ENCODE measurements at regions not wholly inside any gene's neighbourhood (a gene's known extent, or its start where the extent isn't known, plus 50 kb on each side); places are given as distances from the start of the nearest gene placed in this dataset.

DNA sequence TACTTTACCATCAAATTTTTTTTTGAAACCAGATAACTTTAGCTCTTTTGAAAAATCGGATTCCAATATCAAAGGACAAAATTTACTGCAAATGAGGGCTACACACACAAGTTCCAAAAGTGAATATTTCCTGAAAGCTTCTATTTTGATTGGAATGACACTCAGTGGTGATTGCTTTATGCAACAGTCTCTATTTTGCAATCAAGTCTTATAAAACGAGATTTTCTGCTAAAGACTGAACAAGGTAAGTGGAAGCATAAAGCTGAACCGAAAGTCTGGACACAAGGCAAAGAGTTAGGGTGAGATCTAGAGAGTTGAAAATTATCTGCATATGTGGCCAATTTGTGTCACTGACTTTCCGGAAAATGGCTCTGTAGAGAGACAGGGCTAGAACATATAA lies 145.0 kb upstream of the OSR1 start:
- DNase-seq (ENCODE audit: low spot score): no peak
- intact Hi-C loops (cut with micrococcal nuclease): no loop called here
- Mint-ChIP-seq H3K9me3 (peaks cover 5% of the 10 kb centered on the region), H3K27me3 (ENCODE audit: low read depth) (peaks cover 22% of the 10 kb centered on the region), H3K4me3 (ENCODE audit: low read depth) (no peak overlapping the region), H3K27ac (no peak overlapping the region), H3K36me3 (ENCODE audit: low read depth) (no peaks in the 10 kb centered on the region), H3K4me1 (ENCODE audit: low read depth) (no peaks in the 10 kb centered on the region)

DNA sequence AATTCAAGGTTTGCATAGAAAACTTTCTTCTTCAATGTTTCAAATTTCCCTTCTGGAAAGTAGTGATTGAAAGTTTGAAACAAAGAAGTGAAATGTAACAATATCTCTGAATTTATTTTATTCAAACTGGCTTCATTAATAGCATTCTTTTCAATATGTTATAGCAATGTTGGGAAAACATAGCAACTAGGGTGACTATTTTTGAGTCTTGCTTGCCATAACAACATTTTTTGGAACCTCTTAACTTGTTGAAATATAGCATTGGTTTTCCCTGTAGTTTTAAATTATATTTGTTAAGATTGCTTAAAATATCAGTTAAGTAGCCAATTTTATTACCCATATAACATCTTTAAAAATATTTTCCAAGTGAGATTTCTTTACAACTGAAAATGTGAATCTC lies 141.7 kb upstream of the OSR1 start:
- Mint-ChIP-seq H3K9me3 (peaks cover 5% of the 10 kb centered on the region), H3K4me3 (ENCODE audit: low read depth) (no peak overlapping the region), H3K27ac (no peak overlapping the region), H3K4me1 (ENCODE audit: low read depth) (no peaks in the 10 kb centered on the region), H3K36me3 (ENCODE audit: low read depth) (no peaks in the 10 kb centered on the region), H3K27me3 (ENCODE audit: low read depth) (peaks cover 19% of the 10 kb centered on the region)
- intact Hi-C loops (cut with micrococcal nuclease): no loop called here
- DNase-seq (ENCODE audit: low spot score): no peak

DNA sequence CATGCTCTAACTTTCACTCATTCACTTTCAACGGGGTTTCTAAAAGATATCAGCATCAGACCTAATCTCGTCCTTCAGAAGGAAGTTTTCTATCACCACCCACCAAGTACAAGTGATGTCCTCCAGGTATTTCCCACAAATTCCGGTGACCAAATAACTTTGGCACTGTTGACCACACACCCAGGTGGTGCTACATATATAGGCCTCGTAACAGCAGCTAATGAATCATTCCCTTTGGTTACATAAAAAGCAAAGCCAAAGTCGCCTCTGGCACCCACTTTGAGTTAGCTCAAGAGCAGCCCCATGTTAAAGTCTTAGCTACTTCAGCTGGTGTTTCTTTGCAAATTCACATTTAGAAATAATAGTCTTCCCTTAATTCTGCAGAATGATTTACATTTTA lies 138.2 kb upstream of the OSR1 start:
- Mint-ChIP-seq H3K27me3 (ENCODE audit: low read depth) (peaks cover 14% of the 10 kb centered on the region), H3K36me3 (ENCODE audit: low read depth) (no peaks in the 10 kb centered on the region), H3K27ac (no peak overlapping the region), H3K4me3 (ENCODE audit: low read depth) (no peak overlapping the region), H3K9me3 (no peaks in the 10 kb centered on the region), H3K4me1 (ENCODE audit: low read depth) (no peaks in the 10 kb centered on the region)
- no peak for DNase-seq (ENCODE audit: low spot score)
- intact Hi-C loops (cut with micrococcal nuclease): no loop called here

DNA sequence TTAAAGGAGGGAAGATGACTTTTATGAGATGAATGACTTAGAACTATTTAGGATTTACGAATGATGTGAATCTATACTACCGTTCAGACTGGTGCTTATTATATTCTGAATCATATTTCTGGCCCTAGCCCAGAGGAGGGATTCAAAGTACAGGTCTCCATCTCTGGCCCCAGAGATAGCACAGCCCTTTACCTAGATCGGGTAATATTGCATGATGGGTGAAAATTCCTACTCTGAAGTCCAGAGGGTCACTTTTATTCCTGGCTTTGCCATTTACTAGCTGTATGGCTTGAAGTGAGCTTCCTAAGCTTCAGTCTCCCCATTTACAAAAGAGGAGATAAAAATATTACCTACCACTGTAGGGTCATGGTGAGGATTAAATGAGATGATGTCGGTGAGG lies 135.8 kb upstream of the OSR1 start:
- Mint-ChIP-seq H3K4me1 (ENCODE audit: low read depth) (no peaks in the 10 kb centered on the region), H3K27me3 (ENCODE audit: low read depth) (peaks cover 24% of the 10 kb centered on the region), H3K9me3 (no peaks in the 10 kb centered on the region), H3K4me3 (ENCODE audit: low read depth) (no peak overlapping the region), H3K36me3 (ENCODE audit: low read depth) (no peaks in the 10 kb centered on the region), H3K27ac (no peak overlapping the region)
- DNase-seq (ENCODE audit: low spot score): no peak
- intact Hi-C loops (cut with micrococcal nuclease): no loop called here

DNA sequence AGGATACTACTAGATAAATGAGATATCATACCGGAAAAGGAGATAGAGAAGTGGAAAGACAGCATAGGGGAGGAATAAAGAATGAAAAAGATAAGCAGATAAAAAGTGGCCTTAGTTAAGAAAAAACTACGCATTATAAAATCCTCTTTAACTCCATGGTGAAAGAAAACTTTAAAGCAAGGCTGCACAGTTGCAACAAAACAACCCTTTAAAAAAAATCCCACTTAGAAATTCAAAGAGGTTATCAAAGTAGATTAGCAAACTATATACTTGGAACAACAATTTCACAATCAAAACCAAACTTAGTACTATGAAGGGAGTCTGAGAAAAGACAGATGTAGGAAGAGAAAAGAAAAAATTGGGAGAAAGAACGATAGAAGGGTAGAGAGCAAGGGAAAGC lies 133.4 kb upstream of the OSR1 start:
- H3K36me3 Mint-ChIP-seq (ENCODE audit: low read depth): no peaks in the 10 kb centered on the region
- peaks cover 10% of the 10 kb centered on the region for H3K4me1 Mint-ChIP-seq (ENCODE audit: low read depth)
- peaks cover 4% of the 10 kb centered on the region for H3K9me3 Mint-ChIP-seq
- no peak overlapping the region for H3K4me3 Mint-ChIP-seq (ENCODE audit: low read depth)
- H3K27me3 Mint-ChIP-seq (ENCODE audit: low read depth): peaks cover 24% of the 10 kb centered on the region
- H3K27ac Mint-ChIP-seq: no peak overlapping the region
- intact Hi-C loops (cut with micrococcal nuclease): no loop called here
- DNase-seq (ENCODE audit: low spot score): no peak

DNA sequence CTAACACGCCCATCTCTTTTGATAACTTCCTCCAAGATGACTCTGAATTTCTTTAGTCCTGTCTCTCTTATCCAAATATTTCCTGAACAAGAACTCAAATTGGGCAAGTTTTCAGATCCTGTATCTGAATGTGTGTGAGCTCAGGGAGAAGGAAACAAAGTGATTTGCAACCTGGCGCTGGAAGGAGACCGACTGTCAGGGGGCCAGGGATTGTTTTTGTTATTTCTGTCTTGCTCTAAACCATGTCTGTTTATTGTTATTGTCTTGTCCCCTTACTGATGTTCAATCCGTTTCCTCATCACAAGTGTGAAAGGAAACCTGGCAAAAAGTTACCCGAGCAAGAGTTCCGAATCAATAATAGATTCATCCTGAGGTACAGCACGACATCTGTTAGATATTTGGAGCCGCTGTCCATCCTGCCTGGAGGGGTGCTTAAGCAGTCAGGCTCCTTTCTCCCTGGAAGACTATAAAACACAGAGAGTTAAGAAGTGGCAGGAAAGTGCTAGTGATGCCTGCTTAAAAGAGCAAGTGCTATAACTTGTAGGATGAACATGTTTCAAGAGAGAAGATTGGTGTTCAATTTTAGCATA lies 132.5 kb upstream of the OSR1 start:
- no peak for DNase-seq (ENCODE audit: low spot score)
- H3K4me1 Mint-ChIP-seq (ENCODE audit: low read depth): peaks cover 10% of the 10 kb centered on the region
- peaks cover 24% of the 10 kb centered on the region for H3K27me3 Mint-ChIP-seq (ENCODE audit: low read depth)
- no peaks in the 10 kb centered on the region for H3K36me3 Mint-ChIP-seq (ENCODE audit: low read depth)
- H3K27ac Mint-ChIP-seq: no peak overlapping the region
- H3K9me3 Mint-ChIP-seq: peaks cover 4% of the 10 kb centered on the region
- intact Hi-C loops (cut with micrococcal nuclease): no loop called here
- no peak overlapping the region for H3K4me3 Mint-ChIP-seq (ENCODE audit: low read depth)

DNA sequence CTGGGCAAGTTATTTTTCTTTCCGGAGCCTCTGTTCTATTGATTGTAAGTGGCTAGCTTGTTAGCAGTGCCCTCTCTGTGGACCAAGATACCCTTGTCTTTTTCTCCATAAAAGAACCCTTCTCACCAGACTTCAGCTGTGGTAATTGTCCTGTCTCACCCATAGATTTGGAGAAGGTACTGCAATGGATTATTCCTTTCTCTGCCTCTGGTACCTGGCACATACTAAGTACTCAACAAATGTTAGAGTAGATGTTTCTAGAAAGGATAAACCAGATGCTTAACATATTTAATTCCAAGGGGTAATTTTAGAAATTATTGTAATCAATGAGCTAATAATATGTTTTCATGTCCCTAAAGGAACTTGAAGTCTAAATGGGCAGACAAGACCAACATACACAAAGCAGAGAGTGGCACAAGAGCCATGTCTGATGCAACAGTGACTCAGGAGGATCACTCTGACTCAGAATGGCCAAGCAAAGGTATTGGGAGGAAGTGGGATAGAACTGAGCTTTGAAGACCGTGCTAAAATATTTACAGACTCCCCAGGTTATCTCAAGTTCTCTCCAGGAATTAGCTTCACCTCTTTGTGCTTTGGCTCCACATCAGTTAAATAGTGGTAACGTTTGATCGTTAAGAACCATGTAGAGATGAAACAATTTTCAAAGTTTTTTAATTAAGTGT lies 129.7 kb upstream of the OSR1 start:
- Mint-ChIP-seq H3K27me3 (ENCODE audit: low read depth) (peaks cover 23% of the 10 kb centered on the region), H3K9me3 (peaks cover 4% of the 10 kb centered on the region), H3K4me1 (ENCODE audit: low read depth) (peaks cover 10% of the 10 kb centered on the region), H3K4me3 (ENCODE audit: low read depth) (no peak overlapping the region), H3K36me3 (ENCODE audit: low read depth) (no peaks in the 10 kb centered on the region), H3K27ac (no peak overlapping the region)
- no peak for DNase-seq (ENCODE audit: low spot score)
- intact Hi-C loops (cut with micrococcal nuclease): no loop called here

DNA sequence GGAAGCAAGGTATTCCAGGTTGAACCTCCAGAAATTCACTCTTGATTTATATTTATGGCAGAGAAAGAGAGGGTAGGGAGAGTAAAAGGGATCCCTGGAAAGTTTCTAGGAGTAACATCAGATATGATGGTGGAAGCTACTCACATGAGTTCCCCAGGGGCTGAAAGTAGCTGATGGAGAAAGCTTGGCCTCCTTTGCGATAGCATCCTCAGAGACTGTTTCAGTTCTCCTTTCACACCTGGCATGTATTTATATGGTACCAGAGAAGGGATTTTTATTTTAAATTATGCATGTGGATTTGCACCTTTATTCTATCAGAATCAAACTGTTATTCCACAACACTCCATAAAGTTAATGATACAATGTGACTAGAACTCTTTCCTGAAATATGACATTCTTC lies 126.3 kb upstream of the OSR1 start:
- DNase-seq (ENCODE audit: low spot score): no peak

DNA sequence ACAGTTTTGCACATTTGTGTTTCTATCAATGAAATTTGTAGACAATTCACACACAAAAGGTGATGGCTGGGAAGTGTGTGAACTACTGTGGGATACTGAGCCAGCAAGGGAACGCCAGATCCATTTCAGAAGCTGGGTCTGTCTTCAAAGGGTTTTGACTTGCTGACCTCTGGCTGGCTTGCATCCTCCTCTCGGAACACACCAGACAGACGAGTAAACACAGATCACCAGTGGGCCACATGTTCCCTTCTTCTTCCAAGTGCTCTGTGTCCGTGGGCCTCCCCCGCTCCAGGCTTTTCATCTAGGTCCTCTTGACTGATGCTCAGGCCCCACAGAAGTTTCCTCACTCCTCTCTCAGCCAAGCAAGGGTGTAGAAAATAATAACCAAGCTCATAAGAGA lies 122.2 kb upstream of the OSR1 start:
- Mint-ChIP-seq H3K4me3 (ENCODE audit: low read depth) (no peak overlapping the region), H3K4me1 (ENCODE audit: low read depth) (no peaks in the 10 kb centered on the region), H3K27ac (no peak overlapping the region), H3K27me3 (ENCODE audit: low read depth) (peaks cover 25% of the 10 kb centered on the region), H3K9me3 (peaks cover 3% of the 10 kb centered on the region), H3K36me3 (ENCODE audit: low read depth) (no peaks in the 10 kb centered on the region)
- no peak for DNase-seq (ENCODE audit: low spot score)
- intact Hi-C loops (cut with micrococcal nuclease): no loop called here

More for the DNA sequence above, 126.3 kb upstream of the OSR1 start:
- no peak overlapping the region for H3K4me3 Mint-ChIP-seq (ENCODE audit: low read depth)
- peaks cover 4% of the 10 kb centered on the region for H3K9me3 Mint-ChIP-seq
- peaks cover 10% of the 10 kb centered on the region for H3K4me1 Mint-ChIP-seq (ENCODE audit: low read depth)
- H3K27me3 Mint-ChIP-seq (ENCODE audit: low read depth): peaks cover 6% of the 10 kb centered on the region
- no peak overlapping the region for H3K27ac Mint-ChIP-seq
- intact Hi-C loops (cut with micrococcal nuclease): no loop called here
- H3K36me3 Mint-ChIP-seq (ENCODE audit: low read depth): no peaks in the 10 kb centered on the region

DNA sequence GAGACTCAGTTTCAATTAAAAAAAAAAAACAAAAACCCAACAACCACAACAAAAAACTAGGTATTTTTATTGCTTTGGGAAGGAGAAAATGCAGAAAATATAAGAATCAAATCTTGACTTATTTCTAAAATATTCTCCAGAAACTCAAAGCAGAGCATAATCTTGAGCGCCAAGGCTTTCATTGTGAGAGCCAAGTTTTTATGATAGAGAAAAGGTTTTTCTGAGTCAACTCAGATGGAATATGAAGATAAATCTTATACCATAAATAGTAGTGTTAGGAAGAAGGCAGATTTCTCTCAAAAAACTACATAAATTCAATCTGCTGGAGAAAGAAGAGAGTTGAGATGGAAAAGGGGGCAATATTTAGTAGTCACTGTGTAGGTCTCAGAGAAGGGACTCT lies 121.2 kb upstream of the OSR1 start:
- intact Hi-C loops (cut with micrococcal nuclease): no loop called here
- no peaks in the 10 kb centered on the region for H3K36me3 Mint-ChIP-seq (ENCODE audit: low read depth)

DNA sequence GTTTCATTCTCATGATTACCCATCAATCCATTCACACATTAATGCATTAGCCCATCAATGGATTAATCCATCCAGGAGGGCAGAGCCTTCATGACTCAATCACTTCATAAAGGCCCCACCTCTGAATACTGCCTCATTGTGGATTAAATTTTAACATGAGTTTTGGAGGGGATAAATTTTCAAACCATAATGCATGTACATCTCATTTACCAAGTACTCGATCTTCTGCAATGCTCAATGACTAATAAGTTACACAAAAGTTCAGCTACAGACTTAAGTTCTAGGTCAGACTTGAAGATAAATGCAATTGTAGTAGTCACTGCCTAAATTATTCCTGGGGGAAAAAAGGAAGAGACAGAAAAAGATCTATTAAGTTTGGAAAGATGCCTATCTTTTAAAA lies 120.0 kb upstream of the OSR1 start:
- intact Hi-C loops (cut with micrococcal nuclease): no loop called here
- Mint-ChIP-seq H3K4me1 (ENCODE audit: low read depth) (peaks cover 11% of the 10 kb centered on the region), H3K27me3 (ENCODE audit: low read depth) (peaks cover 40% of the 10 kb centered on the region), H3K36me3 (ENCODE audit: low read depth) (no peaks in the 10 kb centered on the region), H3K27ac (no peak overlapping the region), H3K9me3 (peaks cover 3% of the 10 kb centered on the region), H3K4me3 (ENCODE audit: low read depth) (no peak overlapping the region)
- no peak for DNase-seq (ENCODE audit: low spot score)

More for the DNA sequence above, 121.2 kb upstream of the OSR1 start:
- H3K9me3 Mint-ChIP-seq: peaks cover 3% of the 10 kb centered on the region
- DNase-seq (ENCODE audit: low spot score): no peak
- H3K4me1 Mint-ChIP-seq (ENCODE audit: low read depth): no peaks in the 10 kb centered on the region
- no peak overlapping the region for H3K4me3 Mint-ChIP-seq (ENCODE audit: low read depth)
- peaks cover 31% of the 10 kb centered on the region for H3K27me3 Mint-ChIP-seq (ENCODE audit: low read depth)
- no peak overlapping the region for H3K27ac Mint-ChIP-seq

DNA sequence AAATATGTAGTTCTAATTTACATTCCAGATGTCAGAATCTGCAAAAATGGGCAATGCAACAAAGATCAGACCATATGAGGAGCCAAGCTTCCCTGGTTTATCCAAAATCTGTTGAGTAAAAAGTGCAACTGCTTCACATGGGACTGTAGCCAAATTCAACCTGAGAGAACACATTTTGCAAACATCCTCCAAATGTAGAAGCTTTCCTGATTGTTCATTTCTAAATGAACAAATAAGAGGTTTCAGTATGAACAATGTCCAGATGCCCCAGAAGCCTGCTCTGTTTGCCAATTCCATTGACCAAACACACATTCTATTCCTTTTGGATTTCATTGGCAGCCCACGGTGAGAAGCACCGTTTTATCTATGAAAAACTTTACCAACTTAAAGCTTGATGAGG lies 117.9 kb upstream of the OSR1 start:
- Mint-ChIP-seq H3K4me3 (ENCODE audit: low read depth) (no peak overlapping the region), H3K4me1 (ENCODE audit: low read depth) (peaks cover 11% of the 10 kb centered on the region), H3K27me3 (ENCODE audit: low read depth) (peaks cover 54% of the 10 kb centered on the region), H3K9me3 (peaks cover 3% of the 10 kb centered on the region), H3K36me3 (ENCODE audit: low read depth) (no peaks in the 10 kb centered on the region), H3K27ac (no peak overlapping the region)
- DNase-seq (ENCODE audit: low spot score): no peak
- intact Hi-C loops (cut with micrococcal nuclease): no loop called here

DNA sequence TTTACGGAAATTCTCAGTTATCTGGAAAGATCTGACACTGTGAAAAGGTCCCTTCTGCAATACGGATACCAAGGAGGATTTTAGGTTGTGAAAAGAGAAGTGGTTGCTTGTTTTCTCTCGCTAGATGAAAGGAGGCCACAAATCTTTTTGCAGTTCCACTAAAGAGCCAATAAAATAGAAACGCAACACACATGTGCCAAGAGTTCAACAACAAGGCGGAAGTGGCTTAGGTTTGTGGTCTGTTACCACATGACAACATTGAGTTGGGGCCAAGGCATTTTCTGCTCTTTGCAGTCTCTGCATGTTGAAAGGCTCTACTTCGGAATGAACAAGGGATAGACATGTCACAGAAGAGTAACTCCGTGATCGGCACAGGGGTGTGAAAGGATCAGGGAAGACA lies 115.7 kb upstream of the OSR1 start:
- peak overlapping the region; percentile 11 for H3K4me3 Mint-ChIP-seq (ENCODE audit: low read depth)
- DNase-seq (ENCODE audit: low spot score): peak; percentile 60
- peaks cover 11% of the 10 kb centered on the region for H3K4me1 Mint-ChIP-seq (ENCODE audit: low read depth)
- H3K36me3 Mint-ChIP-seq (ENCODE audit: low read depth): no peaks in the 10 kb centered on the region
- intact Hi-C loops (cut with micrococcal nuclease): no loop called here
- peaks cover 60% of the 10 kb centered on the region for H3K27me3 Mint-ChIP-seq (ENCODE audit: low read depth)
- peaks cover 3% of the 10 kb centered on the region for H3K9me3 Mint-ChIP-seq
- H3K27ac Mint-ChIP-seq: no peak overlapping the region

All from activated T-helper 2 cell treated with anti-CD3 and anti-CD28 coated beads, Interferon-gamma antibody, Interleukin-2, Interleukin-4, amounts not matched to agents 10 μg/mL and 5 μg/mL and 100 μg/mL, durations not matched to agents 14 hours and 24 hours and 36 hours (primary cell).